Lower leg skin (tissue), 3 donors: ENCODE measurements at regions not wholly inside any gene's neighbourhood (a gene's known extent, or its start where the extent isn't known, plus 50 kb on each side); places are given as distances from the start of the nearest gene placed in this dataset.

Source experiments
- POLR2A ChIP-seq, 2 donors: fragments of 450-650 bp; IDR thresholded peaks; one replicate each; pipeline ENCODE4 v1.6.1; 2016 to 2017; ENCODE audit warnings: antibody characterized with exemption in 2 of 2, mild to moderate bottlenecking in 1 of 2, moderate library complexity in 1 of 2
- TF ChIP-seq, protein P1 (sequence below), 3 donors: fragments of 450-650 bp; IDR thresholded peaks; one replicate each; pipeline ENCODE4 v1.5.1; 2016; ENCODE audit warnings: antibody characterized with exemption in 3 of 3, mild to moderate bottlenecking in 3 of 3, moderate library complexity in 2 of 3

DNA sequence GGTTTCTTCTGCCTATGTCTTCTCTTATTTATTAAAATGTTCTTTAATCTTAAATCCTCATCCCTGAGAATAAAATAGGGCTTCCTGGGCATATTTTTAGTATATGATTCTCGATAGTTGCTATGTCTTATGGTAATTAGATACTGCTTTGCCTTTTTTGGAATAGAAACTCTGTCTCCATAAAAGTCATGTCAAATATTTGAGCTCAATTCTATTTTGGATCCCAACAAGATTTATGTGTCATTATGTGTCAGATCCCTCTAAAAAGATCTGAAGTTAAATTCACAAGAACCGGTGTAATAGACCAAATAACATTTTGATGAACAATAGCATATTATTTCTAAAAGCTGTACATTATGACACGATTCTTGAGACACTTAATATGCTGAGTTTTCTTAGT lies 312.5 kb upstream of the PDE3A start:
- TF ChIP-seq POLR2A (IDR thresholded peaks at IDR 0.05), result no peak
- TF ChIP-seq, protein P1, sequence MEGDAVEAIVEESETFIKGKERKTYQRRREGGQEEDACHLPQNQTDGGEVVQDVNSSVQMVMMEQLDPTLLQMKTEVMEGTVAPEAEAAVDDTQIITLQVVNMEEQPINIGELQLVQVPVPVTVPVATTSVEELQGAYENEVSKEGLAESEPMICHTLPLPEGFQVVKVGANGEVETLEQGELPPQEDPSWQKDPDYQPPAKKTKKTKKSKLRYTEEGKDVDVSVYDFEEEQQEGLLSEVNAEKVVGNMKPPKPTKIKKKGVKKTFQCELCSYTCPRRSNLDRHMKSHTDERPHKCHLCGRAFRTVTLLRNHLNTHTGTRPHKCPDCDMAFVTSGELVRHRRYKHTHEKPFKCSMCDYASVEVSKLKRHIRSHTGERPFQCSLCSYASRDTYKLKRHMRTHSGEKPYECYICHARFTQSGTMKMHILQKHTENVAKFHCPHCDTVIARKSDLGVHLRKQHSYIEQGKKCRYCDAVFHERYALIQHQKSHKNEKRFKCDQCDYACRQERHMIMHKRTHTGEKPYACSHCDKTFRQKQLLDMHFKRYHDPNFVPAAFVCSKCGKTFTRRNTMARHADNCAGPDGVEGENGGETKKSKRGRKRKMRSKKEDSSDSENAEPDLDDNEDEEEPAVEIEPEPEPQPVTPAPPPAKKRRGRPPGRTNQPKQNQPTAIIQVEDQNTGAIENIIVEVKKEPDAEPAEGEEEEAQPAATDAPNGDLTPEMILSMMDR (IDR thresholded peaks at IDR 0.05), result no peak
